Mucosa of descending colon (tissue), 3 donors: ENCODE measurements at regions not wholly inside any gene's neighbourhood (a gene's known extent, or its start where the extent isn't known, plus 50 kb on each side); places are given as distances from the start of the nearest gene placed in this dataset.
"Not testable (repeated sequence)": the region's sequence is repeated elsewhere in the genome, so short reads cannot be mapped to it uniquely, and the experiment has no call there.

ENCODE experiments used
- ATAC-seq: fragments of 200-7000 bp; cut with Tn5 transposase; one replicate; pipeline ENCODE4 v1.9.1; 2020; ENCODE audit warnings: mild to moderate bottlenecking, moderate library complexity
- DNase-seq, 3 donors: peaks; one replicate each; pipeline ENCODE4 v3.0.0-alpha.2; 2020
- H3K36me3 ChIP-seq: fragments of 200-600 bp; one replicate; pipeline ENCODE4 v1.8.0; 2021; ENCODE audit warnings: low read depth, mild to moderate bottlenecking
- H3K4me1 ChIP-seq: fragments of 200-600 bp; one replicate; pipeline ENCODE4 v1.8.0; 2021; ENCODE audit warnings: low read depth, mild to moderate bottlenecking
- H3K4me3 ChIP-seq: fragments of 200-600 bp; one replicate; pipeline ENCODE4 v1.8.0; 2021; ENCODE audit warnings: mild to moderate bottlenecking
- H3K9me3 ChIP-seq: fragments of 200-600 bp; one replicate; pipeline ENCODE4 v1.8.0; 2021; ENCODE audit warnings: mild to moderate bottlenecking
- intact Hi-C, 2 donors: fragments of 100-400 bp; cut with DNase I in 1 of 2; cut with micrococcal nuclease in 1 of 2; formaldehyde crosslinking; loops; one replicate each; pipeline versions ENCODE4 v1.11.0 to v1.11.1; 2022; cut with DNase I, micrococcal nuclease
- TF ChIP-seq, protein P1 (sequence below): fragments of 200-600 bp; IDR thresholded peaks from one replicate; pipeline ENCODE4 v1.8.0; 2022; ENCODE audit warnings: antibody characterized with exemption, mild to moderate bottlenecking
- donor health status: DM: no; HTN: no; CAD: no; lungs with moderate emphysema.
- donor health status: DM: no; HTN: no; CAD: no.
- donor health status: DM: no; HTN: yes; CAD: no.

GRCh38 chr4:11817088-11817487 is 388.4 kb upstream of the HS3ST1 start:
- DNase-seq (no peak), ATAC-seq (no peak)
- Histone ChIP-seq H3K9me3 (no peaks in the 10 kb centered on the region), H3K4me1 (no peaks in the 10 kb centered on the region), H3K36me3 (no peaks in the 10 kb centered on the region), H3K4me3 (no peak overlapping the region)
- intact Hi-C loops = no loop called here
- TF ChIP-seq, protein P1, sequence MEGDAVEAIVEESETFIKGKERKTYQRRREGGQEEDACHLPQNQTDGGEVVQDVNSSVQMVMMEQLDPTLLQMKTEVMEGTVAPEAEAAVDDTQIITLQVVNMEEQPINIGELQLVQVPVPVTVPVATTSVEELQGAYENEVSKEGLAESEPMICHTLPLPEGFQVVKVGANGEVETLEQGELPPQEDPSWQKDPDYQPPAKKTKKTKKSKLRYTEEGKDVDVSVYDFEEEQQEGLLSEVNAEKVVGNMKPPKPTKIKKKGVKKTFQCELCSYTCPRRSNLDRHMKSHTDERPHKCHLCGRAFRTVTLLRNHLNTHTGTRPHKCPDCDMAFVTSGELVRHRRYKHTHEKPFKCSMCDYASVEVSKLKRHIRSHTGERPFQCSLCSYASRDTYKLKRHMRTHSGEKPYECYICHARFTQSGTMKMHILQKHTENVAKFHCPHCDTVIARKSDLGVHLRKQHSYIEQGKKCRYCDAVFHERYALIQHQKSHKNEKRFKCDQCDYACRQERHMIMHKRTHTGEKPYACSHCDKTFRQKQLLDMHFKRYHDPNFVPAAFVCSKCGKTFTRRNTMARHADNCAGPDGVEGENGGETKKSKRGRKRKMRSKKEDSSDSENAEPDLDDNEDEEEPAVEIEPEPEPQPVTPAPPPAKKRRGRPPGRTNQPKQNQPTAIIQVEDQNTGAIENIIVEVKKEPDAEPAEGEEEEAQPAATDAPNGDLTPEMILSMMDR = no peak

GRCh38 chr4:11814758-11815157 is 386.1 kb upstream of the HS3ST1 start:
- Histone ChIP-seq H3K4me3 (no peak overlapping the region), H3K9me3 (no peaks in the 10 kb centered on the region), H3K36me3 (no peaks in the 10 kb centered on the region), H3K4me1 (no peaks in the 10 kb centered on the region)
- ATAC-seq (no peak), DNase-seq (no peak)
- intact Hi-C loops = no loop called here
- TF ChIP-seq, protein P1 = no peak

DNA sequence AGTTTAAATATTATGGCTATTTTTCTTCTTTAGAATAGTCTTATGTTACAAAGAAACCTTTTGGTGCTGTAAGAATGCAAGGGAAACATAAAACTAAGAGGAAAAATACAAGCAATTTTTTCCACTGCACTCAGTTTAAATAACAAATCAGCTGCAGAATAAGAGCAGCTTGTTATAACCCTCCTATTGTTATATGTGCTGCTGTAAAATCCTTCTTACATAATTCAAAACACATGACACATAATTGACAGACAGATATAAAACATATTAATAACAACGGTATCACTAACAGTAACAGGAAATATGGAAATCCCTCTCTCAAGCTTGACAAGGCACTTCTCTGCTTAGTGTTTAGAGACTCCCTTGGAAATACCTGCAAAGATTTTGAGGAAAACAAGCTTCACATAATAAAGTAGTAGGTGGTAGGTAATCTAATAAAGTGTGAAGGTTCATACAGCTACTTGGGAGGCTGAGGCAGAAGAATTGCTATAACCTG is 385.3 kb upstream of the HS3ST1 start:
- ATAC-seq (no peak), DNase-seq (no peak)
- intact Hi-C loops = no loop called here
- Histone ChIP-seq H3K4me3 (no peak overlapping the region), H3K36me3 (no peaks in the 10 kb centered on the region), H3K9me3 (no peaks in the 10 kb centered on the region), H3K4me1 (no peaks in the 10 kb centered on the region)
- TF ChIP-seq, protein P1 = no peak

- DNase-seq, H3K9me3 ChIP-seq, H3K4me3 ChIP-seq, ATAC-seq, H3K4me1 ChIP-seq, intact Hi-C loops, H3K36me3 ChIP-seq: not testable (repeated sequence)
Observed at GRCh38 chr4:11811521-11811920, 382.8 kb upstream of the HS3ST1 start.

- TF ChIP-seq, protein P1 = peak; percentile 15
- peak in 1 of 3 donors; percentile 10 for DNase-seq
- no peaks in the 10 kb centered on the region for H3K36me3 ChIP-seq
- no peaks in the 10 kb centered on the region for H3K4me1 ChIP-seq
- intact Hi-C loops = loop anchor here in 1 of 2 donors (5.0 kb wide), 1 partner anchor 146 kb away; no protein-coding TSS in a partner anchor
- H3K9me3 ChIP-seq = no peaks in the 10 kb centered on the region
- peak; percentile 78 for ATAC-seq
- no peak overlapping the region for H3K4me3 ChIP-seq
Observed at GRCh38 chr4:11805842-11806241, 377.1 kb upstream of the HS3ST1 start.

- Histone ChIP-seq H3K4me1 (no peaks in the 10 kb centered on the region), H3K36me3 (no peaks in the 10 kb centered on the region), H3K9me3 (no peaks in the 10 kb centered on the region), H3K4me3 (no peak overlapping the region)
- TF ChIP-seq, protein P1 = no peak
- ATAC-seq (peak; percentile 94), DNase-seq (peak in 1 of 3 donors; percentile 38)
- intact Hi-C loops = no loop called here
Observed at GRCh38 chr4:11801466-11802446, 373.1 kb upstream of the HS3ST1 start.
